ENCODE measurements at regions not wholly inside any gene's neighbourhood (a gene's known extent, or its start where the extent isn't known, plus 50 kb on each side); places are given as distances from the start of the nearest gene placed in this dataset.

DNA sequence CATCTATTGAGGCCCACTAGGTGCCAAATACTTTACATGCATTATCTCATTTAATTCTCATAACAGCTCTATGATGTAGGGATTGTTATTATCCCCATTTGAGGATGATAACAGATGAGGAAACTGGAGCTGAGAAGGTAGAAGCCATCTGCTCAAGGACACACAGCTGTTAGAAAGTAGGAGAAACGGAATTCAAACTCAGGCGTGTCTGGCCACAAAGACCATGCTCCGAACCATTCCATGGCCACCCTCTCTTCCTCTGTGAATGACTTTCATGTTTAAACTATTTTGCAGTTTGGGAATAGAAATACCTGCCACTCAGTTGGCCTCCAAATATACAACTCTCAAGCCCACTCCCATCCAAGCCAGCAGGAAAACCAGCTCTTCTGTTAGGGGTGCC, 87.6 kb upstream of the ANKRD55 start:
- TF ChIP-seq, protein P1, sequence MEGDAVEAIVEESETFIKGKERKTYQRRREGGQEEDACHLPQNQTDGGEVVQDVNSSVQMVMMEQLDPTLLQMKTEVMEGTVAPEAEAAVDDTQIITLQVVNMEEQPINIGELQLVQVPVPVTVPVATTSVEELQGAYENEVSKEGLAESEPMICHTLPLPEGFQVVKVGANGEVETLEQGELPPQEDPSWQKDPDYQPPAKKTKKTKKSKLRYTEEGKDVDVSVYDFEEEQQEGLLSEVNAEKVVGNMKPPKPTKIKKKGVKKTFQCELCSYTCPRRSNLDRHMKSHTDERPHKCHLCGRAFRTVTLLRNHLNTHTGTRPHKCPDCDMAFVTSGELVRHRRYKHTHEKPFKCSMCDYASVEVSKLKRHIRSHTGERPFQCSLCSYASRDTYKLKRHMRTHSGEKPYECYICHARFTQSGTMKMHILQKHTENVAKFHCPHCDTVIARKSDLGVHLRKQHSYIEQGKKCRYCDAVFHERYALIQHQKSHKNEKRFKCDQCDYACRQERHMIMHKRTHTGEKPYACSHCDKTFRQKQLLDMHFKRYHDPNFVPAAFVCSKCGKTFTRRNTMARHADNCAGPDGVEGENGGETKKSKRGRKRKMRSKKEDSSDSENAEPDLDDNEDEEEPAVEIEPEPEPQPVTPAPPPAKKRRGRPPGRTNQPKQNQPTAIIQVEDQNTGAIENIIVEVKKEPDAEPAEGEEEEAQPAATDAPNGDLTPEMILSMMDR (IDR thresholded peaks at IDR 0.05; ENCODE audit: extremely low read depth, insufficient read depth, missing control alignments): no peak
- in situ Hi-C loops (cut with MboI; ENCODE audit: low pct_unique_long_range_greater_than_20kb, low sequenced_read_pairs, unreplicated experiment): no loop called here
- DNase-seq (ENCODE audit: low spot score): no peak

DNA sequence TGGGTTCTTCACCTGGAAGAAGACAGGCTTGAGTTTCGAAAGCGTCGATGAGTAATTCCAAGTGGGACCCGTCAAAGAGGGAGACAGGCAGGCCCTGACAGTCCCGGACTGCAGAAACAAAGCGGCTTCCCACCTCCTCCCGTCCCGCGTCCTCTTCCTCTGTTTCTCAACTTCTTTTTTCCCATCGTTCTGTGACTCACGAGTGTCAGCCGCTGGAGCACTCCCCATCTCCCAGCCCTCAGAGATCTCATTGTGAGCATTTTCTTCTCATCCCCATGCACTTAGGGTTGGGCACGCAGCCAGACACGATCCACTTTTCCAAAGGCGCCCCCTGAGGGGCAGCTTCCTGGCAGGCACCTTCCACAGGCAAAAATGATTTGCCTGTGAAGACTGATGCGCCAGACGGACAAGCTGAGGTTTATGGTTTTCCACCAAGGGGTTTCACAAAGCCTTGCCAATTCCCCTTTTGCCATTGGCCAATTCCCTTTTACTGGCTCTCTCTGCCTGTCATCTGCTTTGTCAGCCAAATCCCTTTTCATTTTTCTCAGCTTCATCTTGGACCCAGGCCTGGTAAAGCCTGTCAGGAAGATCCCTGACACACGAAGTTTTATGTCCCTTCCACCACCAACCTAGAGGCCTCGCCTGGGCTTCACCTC, 86.5 kb upstream of the ANKRD55 start:
- DNase-seq (ENCODE audit: low spot score): no peak
- TF ChIP-seq, protein P1 (IDR thresholded peaks at IDR 0.05; ENCODE audit: extremely low read depth, insufficient read depth, missing control alignments): no peak
- in situ Hi-C loops (cut with MboI; ENCODE audit: low pct_unique_long_range_greater_than_20kb, low sequenced_read_pairs, unreplicated experiment): no loop called here

DNA sequence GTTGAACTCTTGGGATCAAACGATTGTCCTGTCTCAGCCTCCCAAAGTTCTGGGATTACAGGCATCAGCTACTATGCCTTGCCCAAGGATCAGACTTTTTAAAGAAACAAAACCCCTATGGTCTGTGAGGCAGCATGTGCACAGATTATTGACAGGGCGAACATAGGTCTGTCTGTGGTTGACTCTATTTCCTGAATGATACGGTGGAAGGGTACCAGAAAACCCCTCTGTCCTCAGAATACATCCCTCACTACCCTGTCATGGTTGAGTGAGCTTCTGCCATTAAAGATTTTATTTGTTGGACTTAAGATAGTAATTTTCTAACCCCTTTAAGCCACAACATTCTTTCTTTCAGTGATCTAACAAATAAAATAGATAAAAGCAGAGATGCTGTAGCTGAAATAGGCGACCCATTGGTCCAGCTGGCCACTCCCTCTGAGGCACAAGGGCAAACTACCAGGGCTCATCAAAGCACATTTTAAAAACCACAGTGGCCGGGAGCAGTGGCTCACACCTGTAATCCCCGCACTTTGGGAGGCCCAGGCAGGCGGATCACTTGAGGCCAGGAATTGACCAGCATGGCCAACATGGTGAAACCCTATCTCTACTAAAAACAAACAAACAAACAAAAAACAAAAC, 84.9 kb upstream of the ANKRD55 start:
- in situ Hi-C loops (cut with MboI; ENCODE audit: low pct_unique_long_range_greater_than_20kb, low sequenced_read_pairs, unreplicated experiment): no loop called here
- TF ChIP-seq, protein P1 (IDR thresholded peaks at IDR 0.05; ENCODE audit: extremely low read depth, insufficient read depth, missing control alignments): no peak
- peak; percentile 28 for DNase-seq (ENCODE audit: low spot score)

DNA sequence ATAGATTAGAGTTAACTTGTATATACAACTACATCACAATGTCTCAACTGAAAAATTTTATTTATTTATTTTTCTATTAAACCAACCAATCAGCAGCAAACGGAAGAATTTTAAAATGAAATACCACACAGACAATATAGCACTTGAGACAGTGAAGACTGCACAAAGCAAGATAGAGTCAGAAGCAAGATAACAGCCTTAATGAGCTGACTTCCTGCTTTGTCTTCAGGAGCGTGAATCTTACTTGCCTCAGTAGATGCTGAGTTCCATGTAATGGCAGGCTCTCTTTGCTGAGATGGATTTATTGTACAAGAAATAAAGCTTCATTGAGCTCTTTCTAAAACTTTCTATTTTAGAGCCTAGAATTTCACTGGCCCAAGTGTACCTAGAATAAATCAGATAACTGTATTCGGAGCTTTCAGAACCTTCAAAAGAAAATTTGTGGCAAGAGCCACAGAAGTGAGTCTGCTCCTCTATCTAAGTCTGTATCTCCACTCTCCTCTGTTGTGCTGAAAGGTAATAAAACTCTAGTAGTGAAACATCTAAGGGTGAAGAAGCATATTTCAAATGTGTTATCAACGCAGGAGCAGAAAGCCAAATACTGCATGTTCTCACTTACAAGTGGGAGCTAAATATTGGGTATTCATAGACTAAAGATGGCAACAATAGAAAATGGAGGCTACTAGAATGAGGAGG, 83.3 kb upstream of the ANKRD55 start:
- TF ChIP-seq, protein P1 (IDR thresholded peaks at IDR 0.05; ENCODE audit: extremely low read depth, insufficient read depth, missing control alignments): no peak
- in situ Hi-C loops (cut with MboI; ENCODE audit: low pct_unique_long_range_greater_than_20kb, low sequenced_read_pairs, unreplicated experiment): no loop called here
- DNase-seq (ENCODE audit: low spot score): no peak

DNA sequence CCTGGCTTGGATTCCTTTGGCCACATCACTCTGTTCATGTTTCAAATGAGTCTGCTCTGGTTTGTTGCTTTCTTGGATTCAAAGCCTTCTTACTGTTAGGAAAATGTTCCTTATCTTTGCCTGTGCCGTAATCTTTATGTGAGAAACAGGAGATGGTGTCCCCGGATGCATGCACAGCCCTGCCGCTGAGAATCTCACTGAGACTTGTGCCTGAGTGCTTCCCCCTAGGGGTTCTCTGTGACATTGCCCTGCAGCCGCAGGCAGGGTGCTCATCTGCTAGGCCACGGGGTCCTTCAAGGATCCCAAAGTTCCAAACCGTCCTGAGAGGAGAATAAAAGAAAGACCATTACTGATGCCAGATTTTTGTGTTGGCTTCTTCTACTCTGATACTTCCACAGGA, 81.4 kb upstream of the ANKRD55 start:
- TF ChIP-seq, protein P1 (IDR thresholded peaks at IDR 0.05; ENCODE audit: extremely low read depth, insufficient read depth, missing control alignments): peak; percentile 75
- peak; percentile 58 for DNase-seq (ENCODE audit: low spot score)
- in situ Hi-C loops (cut with MboI; ENCODE audit: low pct_unique_long_range_greater_than_20kb, low sequenced_read_pairs, unreplicated experiment): no loop called here

DNA sequence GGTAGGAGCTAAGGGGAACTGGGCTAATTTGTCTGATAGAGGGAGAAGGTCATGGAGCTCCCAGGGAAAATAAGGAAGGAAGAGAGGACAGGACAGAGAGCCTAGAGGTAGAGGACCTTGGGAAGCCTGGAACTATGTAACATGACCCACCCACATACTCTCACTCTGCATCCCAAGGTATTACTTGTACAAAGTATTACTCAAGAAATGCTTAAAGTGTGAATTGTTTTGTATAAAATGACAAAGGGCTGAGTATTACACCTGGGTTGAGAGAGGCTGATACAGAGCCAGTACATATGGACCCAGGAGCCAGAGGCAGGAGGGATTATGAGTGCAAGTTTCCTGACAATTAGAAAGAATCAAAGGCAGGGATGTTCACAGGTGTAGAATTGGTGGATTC, 80.5 kb upstream of the ANKRD55 start:
- no peak for DNase-seq (ENCODE audit: low spot score)
- TF ChIP-seq, protein P1 (IDR thresholded peaks at IDR 0.05; ENCODE audit: extremely low read depth, insufficient read depth, missing control alignments): no peak
- in situ Hi-C loops (cut with MboI; ENCODE audit: low pct_unique_long_range_greater_than_20kb, low sequenced_read_pairs, unreplicated experiment): no loop called here

Data from GM13977 (cell line).